IMR-90 (cell line): ENCODE measurements at regions not wholly inside any gene's neighbourhood (a gene's known extent, or its start where the extent isn't known, plus 50 kb on each side); places are given as distances from the start of the nearest gene placed in this dataset.

Experiments
- FOS ChIP-seq: fragments of 150-350 bp; IDR thresholded peaks from 2 replicates; pipeline ENCODE4 v1.6.1; 2016; ENCODE audit warnings: low read depth, low read length
- POLR2A ChIP-seq: IDR thresholded peaks from 2 replicates; pipeline ENCODE4 v1.6.1; 2012; ENCODE audit warnings: mild to moderate bottlenecking, low read depth, low read length
- TF ChIP-seq, protein P1 (sequence below): conservative IDR thresholded peaks from 2 replicates; pipeline ENCODE4 v1.5.1; 2012; ENCODE audit warnings: mild to moderate bottlenecking, low read depth, low read length, improper control_type of control experiment

DNA sequence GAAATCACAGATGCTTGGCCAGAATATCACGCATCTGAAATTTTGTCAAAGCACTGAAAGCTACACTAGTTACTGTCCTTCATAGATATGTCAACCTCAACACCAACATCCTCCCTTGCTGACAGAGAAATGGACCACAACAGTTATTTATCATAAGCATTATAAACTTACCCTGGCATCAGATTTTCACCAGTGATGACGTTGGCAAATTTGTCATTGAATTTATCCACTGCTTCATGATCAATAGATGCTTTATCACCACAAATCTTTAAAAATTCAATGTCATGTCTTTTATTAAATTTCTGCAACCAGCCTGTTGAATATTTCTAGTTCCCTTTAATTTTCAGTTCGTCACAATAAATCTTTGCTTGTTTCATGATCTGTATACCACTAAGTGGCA, 205.7 kb downstream of the GJA1 start:
- TF ChIP-seq, protein P1, sequence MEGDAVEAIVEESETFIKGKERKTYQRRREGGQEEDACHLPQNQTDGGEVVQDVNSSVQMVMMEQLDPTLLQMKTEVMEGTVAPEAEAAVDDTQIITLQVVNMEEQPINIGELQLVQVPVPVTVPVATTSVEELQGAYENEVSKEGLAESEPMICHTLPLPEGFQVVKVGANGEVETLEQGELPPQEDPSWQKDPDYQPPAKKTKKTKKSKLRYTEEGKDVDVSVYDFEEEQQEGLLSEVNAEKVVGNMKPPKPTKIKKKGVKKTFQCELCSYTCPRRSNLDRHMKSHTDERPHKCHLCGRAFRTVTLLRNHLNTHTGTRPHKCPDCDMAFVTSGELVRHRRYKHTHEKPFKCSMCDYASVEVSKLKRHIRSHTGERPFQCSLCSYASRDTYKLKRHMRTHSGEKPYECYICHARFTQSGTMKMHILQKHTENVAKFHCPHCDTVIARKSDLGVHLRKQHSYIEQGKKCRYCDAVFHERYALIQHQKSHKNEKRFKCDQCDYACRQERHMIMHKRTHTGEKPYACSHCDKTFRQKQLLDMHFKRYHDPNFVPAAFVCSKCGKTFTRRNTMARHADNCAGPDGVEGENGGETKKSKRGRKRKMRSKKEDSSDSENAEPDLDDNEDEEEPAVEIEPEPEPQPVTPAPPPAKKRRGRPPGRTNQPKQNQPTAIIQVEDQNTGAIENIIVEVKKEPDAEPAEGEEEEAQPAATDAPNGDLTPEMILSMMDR: no peak
- no peak for TF ChIP-seq FOS
- TF ChIP-seq POLR2A: no peak
